HK-2 (cell line): ENCODE measurements at regions not wholly inside any gene's neighbourhood (a gene's known extent, or its start where the extent isn't known, plus 50 kb on each side); places are given as distances from the start of the nearest gene placed in this dataset.

ENCODE experiments used
- DNase-seq: peaks from one replicate; pipeline ENCODE4 v3.0.0-alpha.2; 2018; ENCODE audit not compliant: unreplicated experiment

- no peak for DNase-seq
Measured at GRCh38 chr11:128089962-128090361, 497.4 kb downstream of the ETS1 start.

DNA sequence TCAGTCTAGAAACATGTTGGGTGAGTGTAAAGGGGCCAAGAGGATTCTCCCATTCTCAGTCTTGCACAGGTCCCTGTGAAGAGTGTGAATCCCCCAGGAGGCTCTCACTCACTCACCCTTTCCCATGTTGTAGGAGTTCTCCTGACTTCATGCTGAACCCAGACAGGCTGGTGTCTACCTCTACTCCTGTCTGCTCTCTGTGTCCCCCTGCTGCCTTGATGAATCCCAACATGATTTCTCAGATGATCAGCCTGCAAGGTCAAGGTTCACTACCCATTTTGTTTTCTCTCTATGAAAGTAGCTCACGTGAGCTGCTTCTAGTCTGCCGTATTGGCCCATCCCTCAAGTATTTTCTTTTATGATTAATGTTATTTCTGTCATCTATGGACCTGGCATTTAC, 500.6 kb downstream of the ETS1 start:
- no peak for DNase-seq

- no peak for DNase-seq
Measured at GRCh38 chr11:128085276-128085675, 502.1 kb downstream of the ETS1 start.

GRCh38 chr11:128082574-128082973, 504.8 kb downstream of the ETS1 start:
- DNase-seq: no peak

- DNase-seq: no peak
Measured at GRCh38 chr11:128069665-128070064, 517.7 kb downstream of the ETS1 start.

DNA sequence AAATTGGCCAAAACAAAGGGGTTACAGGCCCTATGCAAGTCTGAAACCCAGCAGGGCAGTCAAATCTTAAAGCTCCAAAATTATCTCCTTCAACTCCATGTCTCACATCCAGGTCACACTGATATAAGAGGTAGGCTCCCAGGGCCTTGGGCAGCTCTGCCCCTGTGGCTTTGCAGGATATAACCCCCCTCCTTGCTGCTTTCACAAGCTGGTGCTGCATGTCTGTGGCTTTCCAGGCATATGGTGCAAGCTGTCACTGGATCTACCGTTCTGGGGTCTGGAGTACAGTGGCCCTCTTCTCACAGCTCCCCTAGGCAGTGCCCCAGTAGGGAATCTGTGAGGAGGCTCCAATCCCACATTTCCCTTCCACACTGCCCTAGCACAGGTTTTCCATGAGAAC, 519.6 kb downstream of the ETS1 start:
- DNase-seq: no peak

- DNase-seq: no peak
Measured at GRCh38 chr11:128066399-128066798, 521.0 kb downstream of the ETS1 start.

DNA sequence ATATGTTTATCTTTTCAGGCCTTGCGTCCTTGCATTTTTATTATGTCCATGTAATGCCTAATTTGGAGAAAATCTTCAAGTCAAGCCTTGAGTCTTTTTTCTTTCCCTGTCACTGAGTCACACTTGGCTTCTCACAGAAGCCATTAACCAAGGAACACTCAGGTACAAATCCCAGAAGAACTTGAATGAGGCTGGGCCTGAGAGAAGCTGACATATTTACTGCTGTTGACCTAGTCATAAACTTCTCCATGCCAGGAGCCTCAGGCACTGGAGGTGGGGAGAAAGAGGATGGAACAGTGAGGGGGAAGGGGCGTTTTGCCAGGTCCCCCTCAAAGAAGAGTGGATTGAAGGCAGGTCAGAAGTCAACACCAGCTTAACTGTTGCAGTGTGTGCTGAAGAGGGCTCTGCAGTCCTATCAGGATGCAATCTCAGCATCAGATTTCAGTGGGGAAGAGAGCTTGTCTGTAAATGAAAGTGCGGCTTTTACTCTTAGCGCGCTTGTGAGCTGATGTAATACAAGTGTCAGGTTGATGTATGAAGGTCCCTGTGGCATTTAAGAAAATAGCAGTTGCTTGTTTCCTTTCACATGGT, 526.0 kb downstream of the ETS1 start:
- DNase-seq: no peak

DNA sequence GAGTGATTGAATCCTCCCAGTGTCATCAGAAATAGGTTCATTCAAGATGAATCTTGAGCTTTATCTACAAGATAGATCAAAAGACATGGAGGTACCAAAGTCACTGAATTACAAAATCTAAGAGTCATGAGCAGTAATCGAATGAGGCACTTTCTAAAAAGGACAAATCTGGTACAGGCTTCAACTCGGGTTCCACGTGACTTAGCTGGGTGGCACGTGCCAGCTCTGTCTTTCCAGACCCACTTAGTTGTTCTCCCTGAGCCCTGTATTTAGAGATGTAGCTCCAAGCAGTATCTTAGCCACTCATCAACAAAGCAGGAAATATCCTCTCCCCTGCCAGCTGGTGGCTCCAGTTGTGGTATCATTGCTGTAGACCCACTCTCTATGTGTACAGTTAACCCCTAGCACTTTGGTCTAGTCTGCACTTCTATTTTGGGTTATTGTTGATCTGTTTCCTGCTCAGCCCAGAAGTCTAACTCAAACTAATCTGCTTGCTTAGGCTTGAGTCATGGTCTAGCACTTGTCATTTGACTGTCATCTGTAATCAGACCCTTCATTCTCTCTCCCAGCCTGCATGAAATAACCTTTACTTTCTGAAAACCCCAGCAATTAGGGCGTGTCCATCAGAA, 528.7 kb downstream of the ETS1 start:
- no peak for DNase-seq

DNA sequence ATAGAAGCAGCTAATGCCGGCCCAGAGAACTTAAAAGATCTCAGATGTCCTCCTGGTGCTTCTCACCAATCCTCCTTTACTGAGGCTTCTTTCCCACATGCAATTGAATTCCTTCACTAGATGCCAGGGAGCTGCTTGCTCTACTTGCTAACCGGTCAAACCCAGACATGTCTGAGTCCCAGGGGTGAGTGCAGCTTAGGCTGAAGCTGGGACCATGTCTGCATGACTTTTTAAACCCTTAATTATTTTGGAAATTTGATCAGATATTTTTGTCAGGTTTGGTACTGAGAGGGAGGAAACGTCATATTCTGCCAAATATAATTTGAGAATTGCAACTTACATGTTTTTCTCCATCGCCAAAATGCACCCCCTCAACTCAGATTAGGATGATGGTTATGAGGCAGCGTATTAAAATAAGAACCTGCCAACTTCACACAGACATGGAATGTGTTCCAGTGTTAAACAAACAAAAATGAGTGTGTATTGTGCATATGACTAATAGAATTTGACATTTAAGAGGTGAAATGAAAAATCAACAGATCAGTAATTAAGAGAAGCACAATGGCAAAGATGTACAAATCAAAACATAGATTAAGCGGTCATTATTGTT, 529.5 kb downstream of the ETS1 start:
- no peak for DNase-seq

DNA sequence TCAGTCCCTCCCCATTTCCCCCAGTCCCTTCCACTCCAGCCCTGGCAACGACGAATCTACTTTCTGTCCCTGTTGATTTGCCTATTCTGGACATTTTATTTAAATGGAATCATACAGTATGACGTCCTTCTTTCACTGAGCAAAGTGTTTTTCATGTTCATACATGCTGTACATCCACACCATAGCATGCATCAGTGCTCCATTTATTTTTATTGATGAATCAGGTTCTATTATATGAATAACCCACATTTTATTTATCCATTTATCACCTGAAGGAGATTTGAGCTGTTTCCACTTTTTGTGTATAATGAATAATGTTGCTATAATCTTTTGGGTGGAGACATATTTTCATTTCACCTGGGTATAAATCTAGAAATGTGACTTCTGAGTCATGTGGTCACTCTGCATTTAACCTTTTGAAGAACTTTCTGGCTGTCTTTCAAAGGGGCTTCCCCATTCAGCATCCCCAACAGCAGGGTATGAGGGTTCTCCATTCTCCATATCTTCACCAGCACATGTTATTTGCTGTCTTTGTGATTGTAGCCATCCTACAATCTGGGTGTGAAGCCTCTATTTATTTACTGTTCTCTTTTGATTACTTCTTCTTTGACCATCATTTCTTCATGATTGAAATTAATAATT, 531.7 kb downstream of the ETS1 start:
- DNase-seq: no peak

DNA sequence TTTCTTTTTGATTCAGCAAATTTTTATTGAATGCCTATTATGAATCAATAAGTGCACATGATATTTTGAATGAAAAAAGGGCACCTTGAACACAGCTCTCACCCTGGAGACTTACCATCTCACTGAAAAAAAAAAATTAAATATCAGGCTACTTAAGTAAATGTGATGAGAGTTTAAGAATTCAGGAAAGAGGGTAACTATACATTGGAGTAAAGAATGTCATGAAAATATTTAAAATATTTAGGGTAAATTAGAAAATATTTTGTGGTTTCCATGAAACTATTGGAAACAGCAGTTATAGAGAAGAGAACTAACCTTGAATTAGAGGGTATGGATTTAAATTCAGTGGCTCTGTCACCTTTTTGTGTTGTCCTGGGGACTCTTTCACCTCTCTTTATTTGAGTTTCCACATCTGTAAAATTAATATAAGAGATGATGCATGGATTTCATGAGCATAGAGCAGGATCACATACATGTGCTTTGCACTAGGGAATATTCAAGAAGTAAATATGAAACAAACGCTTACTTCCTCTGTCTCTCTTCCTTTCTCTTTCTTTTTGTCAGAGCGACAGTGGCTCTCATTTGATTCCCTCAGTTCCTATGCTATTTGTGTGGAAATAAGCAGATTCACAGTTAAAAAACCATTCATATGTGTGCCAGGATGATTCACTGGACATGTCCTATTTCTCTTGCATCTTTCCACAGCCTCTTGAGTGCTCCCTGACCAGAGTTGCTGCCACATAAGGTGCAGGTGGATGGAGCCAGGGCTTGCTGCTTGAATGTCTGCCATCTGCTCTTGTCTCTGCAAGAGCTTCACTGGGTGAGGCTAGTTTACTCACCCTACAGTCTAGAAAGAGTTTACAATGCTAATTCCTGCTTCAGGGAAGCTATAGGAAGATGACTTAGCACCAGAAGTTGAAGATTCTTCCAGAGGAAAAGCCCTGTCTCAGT, 533.1 kb downstream of the ETS1 start:
- DNase-seq: no peak

GRCh38 chr11:128052912-128053641, 534.3 kb downstream of the ETS1 start:
- DNase-seq: no peak

DNA sequence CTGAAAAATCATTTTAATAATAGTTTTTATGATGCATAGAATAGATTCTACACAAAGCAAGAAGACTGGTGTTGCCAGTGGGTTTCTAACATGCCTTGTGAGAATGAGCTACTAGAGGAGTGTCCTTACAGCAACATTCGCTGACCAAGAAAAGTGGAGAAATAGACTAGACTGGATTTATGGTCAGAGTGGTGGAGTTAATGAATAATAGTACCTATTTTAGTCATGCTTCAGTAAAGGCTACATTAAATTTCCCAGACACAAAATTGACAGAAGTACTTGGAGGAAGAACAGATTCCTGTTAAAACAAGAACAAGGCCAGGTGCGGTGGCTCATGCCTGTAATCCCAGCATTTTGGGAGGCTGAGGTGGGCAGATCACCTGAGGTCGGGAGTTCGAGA, 539.2 kb downstream of the ETS1 start:
- no peak for DNase-seq

- no peak for DNase-seq
Measured at GRCh38 chr11:128047026-128047425, 540.3 kb downstream of the ETS1 start.

GRCh38 chr11:128046213-128046612, 541.1 kb downstream of the ETS1 start:
- DNase-seq: no peak

DNA sequence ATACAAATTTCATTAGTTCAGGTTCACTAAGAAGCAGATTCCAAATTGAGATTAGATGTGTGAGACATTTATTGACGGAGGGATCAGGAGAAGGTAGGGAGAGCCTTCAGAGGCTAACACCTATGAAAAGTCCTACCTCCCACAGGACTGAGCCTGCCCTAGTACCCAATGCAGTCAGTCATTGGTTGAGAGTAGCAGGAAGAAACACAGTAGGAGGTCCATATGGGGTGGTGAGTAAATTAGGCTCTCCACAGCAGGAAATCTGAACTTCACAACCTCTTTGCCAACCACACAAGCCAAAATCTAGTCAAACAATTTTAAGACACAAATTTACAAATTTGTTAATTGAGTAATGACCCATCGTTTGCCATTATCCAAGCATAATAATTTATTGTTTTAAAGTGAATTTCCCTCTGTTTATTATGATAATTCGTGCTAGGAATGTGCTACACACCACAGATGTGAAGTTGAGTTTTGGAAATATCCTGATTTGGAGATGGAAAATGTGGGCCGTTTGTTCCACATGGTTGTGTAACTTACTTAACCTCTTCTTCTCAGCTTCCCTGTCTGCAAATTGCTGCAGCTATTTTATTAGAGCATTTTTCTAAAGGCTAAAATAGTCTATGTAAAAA, 542.1 kb downstream of the ETS1 start:
- no peak for DNase-seq

DNA sequence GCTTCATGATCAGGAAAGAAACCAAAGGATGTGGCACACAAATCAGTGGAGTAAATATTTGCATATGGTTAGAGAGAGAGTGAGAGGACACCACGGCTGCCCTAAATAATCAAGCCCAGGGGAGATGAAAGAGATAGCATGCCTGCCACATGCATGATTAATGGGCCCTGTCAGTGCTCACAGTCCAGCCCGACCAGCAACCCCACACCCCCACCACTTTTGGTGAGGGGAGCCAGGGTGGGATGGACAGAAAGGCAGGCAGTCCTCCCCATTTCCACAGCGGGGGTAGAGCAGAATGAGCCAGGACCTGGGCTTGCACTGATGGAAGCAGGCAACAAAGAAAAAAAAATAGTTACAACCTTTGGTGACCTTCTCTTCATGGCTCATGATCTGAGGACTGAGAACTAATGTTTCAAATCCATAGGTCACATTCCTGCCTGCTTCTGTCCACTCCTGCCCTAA, 545.0 kb downstream of the ETS1 start:
- no peak for DNase-seq

DNA sequence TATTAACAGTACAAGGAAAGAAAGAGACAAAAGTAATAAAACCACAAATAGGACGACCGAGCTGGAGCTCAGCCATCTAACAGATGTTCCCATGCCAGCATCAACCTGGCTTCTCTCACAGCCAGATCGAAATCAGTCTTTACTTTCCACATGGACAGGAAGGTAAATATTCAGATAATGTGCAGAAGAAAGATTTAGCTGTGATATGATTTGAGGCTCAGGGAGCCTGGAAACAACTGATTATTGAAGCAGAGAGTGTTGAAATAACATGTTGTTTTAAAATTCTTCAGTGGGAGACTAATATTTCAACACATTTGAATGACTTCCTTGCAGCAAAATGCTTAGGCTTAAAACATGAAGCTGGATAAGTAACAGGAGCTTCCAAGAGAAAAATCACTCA, 546.8 kb downstream of the ETS1 start:
- no peak for DNase-seq

DNA sequence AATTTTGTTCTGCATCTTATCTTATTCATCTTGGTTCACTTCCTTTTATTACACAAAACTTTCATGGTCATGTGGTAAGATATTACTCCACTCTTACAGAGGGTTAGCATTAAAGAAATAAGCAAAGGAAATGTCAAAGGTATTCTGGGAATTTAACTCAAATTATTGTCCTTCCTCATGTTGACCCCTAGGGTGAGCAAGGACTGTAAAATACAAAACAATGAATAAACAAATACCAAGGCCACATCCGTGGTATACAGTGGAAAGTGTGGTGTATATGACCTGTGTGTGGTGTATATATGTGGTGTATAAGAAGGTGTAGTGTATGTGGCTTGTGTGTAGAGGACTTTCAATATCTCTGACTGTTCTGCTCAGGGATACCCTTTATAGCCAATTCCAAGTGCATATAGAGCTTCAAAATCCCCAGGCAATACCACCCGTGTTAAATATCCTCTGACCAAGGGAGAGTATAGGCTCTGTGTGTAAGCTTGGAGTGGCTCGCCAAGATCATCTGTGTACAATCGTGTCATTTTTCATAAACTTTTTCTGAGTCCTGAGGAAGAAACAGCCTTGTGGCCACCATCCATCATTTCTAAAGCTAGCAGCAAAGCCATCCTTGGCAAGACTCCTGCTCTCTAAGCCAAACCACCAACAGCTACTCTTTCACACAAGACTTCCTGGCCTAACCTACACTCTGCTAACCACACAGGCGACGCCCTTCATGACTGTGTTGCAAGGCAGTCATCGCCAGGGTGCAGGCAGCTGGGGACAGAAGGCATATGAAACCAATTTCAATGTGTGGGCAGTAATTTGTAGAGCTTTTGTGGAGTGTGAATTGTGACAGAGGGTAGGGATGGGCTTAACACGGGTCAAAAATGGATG, 548.0 kb downstream of the ETS1 start:
- DNase-seq: no peak
